ENCODE measurements at regions not wholly inside any gene's neighbourhood (a gene's known extent, or its start where the extent isn't known, plus 50 kb on each side); places are given as distances from the start of the nearest gene placed in this dataset.
"Not testable (repeated sequence)": the region's sequence is repeated elsewhere in the genome, so short reads cannot be mapped to it uniquely, and the experiment has no call there.

DNA sequence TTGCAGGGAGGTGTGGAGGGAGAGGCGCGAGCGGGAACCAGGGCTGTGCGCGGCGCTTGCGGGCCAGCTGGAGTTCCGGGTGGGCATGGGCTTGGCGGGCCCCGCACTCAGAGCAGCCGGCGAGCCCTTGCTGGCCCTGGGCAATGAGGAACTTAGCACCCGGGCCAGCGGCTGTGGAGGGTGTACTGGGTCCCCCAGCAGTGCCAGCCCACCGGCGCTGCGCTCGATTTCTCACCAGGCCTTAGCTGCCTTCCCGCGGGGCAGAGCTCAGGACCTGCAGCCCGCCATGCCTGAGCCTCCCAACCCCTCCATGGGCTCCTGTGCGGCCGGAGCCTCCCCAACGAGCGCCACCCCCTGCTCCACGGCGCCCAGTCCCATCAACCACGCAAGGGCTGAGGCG is 243.2 kb downstream of the TFAP2A start:
- TF ChIP-seq, protein P1, sequence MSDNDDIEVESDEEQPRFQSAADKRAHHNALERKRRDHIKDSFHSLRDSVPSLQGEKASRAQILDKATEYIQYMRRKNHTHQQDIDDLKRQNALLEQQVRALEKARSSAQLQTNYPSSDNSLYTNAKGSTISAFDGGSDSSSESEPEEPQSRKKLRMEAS (IDR thresholded peaks at IDR 0.05; ENCODE audit: insufficient read depth, insufficient read length) = not testable (repeated sequence)
- TF ChIP-seq CTCF (IDR thresholded peaks at IDR 0.05; ENCODE audit: extremely low read depth in 1 of 2, insufficient read depth in 1 of 2, low read depth in 1 of 2, low read length in 2 of 2); POLR2A (IDR thresholded peaks at IDR 0.05; ENCODE audit: low read depth, low read length); EZH2 (IDR thresholded peaks at IDR 0.05; ENCODE audit: borderline replicate concordance, low read depth, low read length, severe bottlenecking); MYC (IDR thresholded peaks at IDR 0.05; ENCODE audit: low read depth, low read length); POLR2AphosphoS5 (IDR thresholded peaks at IDR 0.05; ENCODE audit: insufficient read depth, low read depth, low read length); JUN (IDR thresholded peaks at IDR 0.05; ENCODE audit: borderline replicate concordance, insufficient read depth, insufficient read length, low read depth): not testable (repeated sequence)
